Endodermal cell (in vitro differentiated cells): ENCODE measurements at regions not wholly inside any gene's neighbourhood (a gene's known extent, or its start where the extent isn't known, plus 50 kb on each side); places are given as distances from the start of the nearest gene placed in this dataset.

Experiments used
- DNase-seq: peaks from one replicate; pipeline ENCODE4 v3.0.0-alpha.2; 2017
- H3K27ac ChIP-seq: 2 replicates; pipeline ENCODE4 v1.5.1; 2013; ENCODE audit warnings: mild to moderate bottlenecking, low read depth, low read length, moderate library complexity
- H3K27me3 ChIP-seq: 2 replicates; pipeline ENCODE4 v1.6.1; 2013; ENCODE audit warnings: mild to moderate bottlenecking, low read length, moderate library complexity; ENCODE audit not compliant: insufficient read depth, control insufficient read depth, poor library complexity, severe bottlenecking
- H3K36me3 ChIP-seq: 2 replicates; pipeline ENCODE4 v1.7.0; 2013; ENCODE audit warnings: mild to moderate bottlenecking, low read length, moderate library complexity; ENCODE audit not compliant: control insufficient read depth, insufficient read depth
- H3K4me1 ChIP-seq: one replicate; pipeline ENCODE4 v1.7.0; 2013; ENCODE audit warnings: low read length; ENCODE audit not compliant: control insufficient read depth, insufficient read depth
- H3K4me3 ChIP-seq: 2 replicates; pipeline ENCODE4 v1.5.1; 2013; ENCODE audit warnings: mild to moderate bottlenecking, low read length, moderate library complexity
- H3K9ac ChIP-seq: 2 replicates; pipeline ENCODE4 v1.6.1; 2013; ENCODE audit warnings: mild to moderate bottlenecking, low read length, moderate library complexity; ENCODE audit not compliant: poor library complexity, severe bottlenecking; ENCODE audit errors: extremely low read depth
- H3K9me3 ChIP-seq: 2 replicates; pipeline ENCODE4 v1.6.1; 2013; ENCODE audit warnings: mild to moderate bottlenecking, low read length, moderate library complexity; ENCODE audit not compliant: control insufficient read depth
- H3K27ac Mint-ChIP-seq: 2 replicates; pipeline ENCODE4 v1.8.0; 2020; ENCODE audit warnings: mixed read lengths
- H3K27me3 Mint-ChIP-seq: 2 replicates; pipeline ENCODE4 v1.8.0; 2021; ENCODE audit warnings: mild to moderate bottlenecking, mixed read lengths; ENCODE audit not compliant: insufficient read depth
- H3K36me3 Mint-ChIP-seq: 2 replicates; pipeline ENCODE4 v1.8.0; 2020; ENCODE audit warnings: low read depth, mixed read lengths
- H3K4me1 Mint-ChIP-seq: 2 replicates; pipeline ENCODE4 v1.8.0; 2020; ENCODE audit warnings: mixed read lengths
- H3K4me3 Mint-ChIP-seq: 2 replicates; pipeline ENCODE4 v1.8.0; 2020; ENCODE audit warnings: mild to moderate bottlenecking, moderate library complexity, mixed read lengths
- H3K9me3 Mint-ChIP-seq: 2 replicates; pipeline ENCODE4 v1.8.0; 2020; ENCODE audit warnings: mild to moderate bottlenecking, mixed read lengths
- WGBS, 2 experiments: methylation state at CpG; one replicate each; pipeline versions ENCODE4 v1.1.5 to v1.1.7; 2013; ENCODE audit warnings: missing lambda C conversion rate in 2 of 2, mixed read lengths in 1 of 2; ENCODE audit not compliant: insufficient coverage in 1 of 2, insufficient read length in 1 of 2; 5-methylcytosine and 5-hydroxymethylcytosine counted together
- TF ChIP-seq, protein P1 (sequence below): fragments of 200-600 bp; sonication (generic); conservative IDR thresholded peaks from 2 replicates; pipeline ENCODE4 v1.5.0; 2021; ENCODE audit warnings: antibody characterized with exemption, mild to moderate bottlenecking

DNA sequence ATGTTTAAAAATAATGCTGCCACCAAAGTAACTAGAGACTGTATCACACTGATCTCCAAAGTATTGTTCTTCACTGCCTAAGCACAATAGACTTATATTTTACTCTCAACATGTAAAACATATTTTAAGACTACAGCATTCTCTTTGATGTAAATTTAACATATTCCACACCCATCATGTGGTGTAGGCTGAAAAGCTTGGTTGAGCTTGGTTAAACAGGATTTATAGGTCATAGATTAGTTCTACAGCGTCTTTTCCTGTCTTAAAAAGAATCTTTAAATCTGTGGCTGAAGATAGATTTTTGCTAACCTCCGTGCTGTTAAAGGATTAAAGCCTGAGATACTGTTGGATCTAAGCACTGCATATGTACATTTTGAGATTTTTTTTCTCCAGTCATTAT, 379.9 kb downstream of the SH2D1A start:
- 84% methylated on average over 2 of the region's 2 CpGs; no CpG with 5 or more reads in 1 of the 2 experiments for WGBS, 2 experiments
- Mint-ChIP-seq H3K36me3 (no peaks in the 10 kb centered on the region), H3K27me3 (no peaks in the 10 kb centered on the region), H3K9me3 (no peaks in the 10 kb centered on the region), H3K4me3 (no peak overlapping the region), H3K27ac (no peak overlapping the region), H3K4me1 (peaks cover 2% of the 10 kb centered on the region)
- DNase-seq: no peak
- TF ChIP-seq, protein P1, sequence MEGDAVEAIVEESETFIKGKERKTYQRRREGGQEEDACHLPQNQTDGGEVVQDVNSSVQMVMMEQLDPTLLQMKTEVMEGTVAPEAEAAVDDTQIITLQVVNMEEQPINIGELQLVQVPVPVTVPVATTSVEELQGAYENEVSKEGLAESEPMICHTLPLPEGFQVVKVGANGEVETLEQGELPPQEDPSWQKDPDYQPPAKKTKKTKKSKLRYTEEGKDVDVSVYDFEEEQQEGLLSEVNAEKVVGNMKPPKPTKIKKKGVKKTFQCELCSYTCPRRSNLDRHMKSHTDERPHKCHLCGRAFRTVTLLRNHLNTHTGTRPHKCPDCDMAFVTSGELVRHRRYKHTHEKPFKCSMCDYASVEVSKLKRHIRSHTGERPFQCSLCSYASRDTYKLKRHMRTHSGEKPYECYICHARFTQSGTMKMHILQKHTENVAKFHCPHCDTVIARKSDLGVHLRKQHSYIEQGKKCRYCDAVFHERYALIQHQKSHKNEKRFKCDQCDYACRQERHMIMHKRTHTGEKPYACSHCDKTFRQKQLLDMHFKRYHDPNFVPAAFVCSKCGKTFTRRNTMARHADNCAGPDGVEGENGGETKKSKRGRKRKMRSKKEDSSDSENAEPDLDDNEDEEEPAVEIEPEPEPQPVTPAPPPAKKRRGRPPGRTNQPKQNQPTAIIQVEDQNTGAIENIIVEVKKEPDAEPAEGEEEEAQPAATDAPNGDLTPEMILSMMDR: no peak
- no peak overlapping the region for H3K9ac ChIP-seq
- no peaks in the 10 kb centered on the region for H3K36me3 ChIP-seq
- no peaks in the 10 kb centered on the region for H3K27me3 ChIP-seq
- no peaks in the 10 kb centered on the region for H3K9me3 ChIP-seq
- no peaks in the 10 kb centered on the region for H3K4me1 ChIP-seq
- H3K4me3 ChIP-seq: no peak overlapping the region
- no peak overlapping the region for H3K27ac ChIP-seq

DNA sequence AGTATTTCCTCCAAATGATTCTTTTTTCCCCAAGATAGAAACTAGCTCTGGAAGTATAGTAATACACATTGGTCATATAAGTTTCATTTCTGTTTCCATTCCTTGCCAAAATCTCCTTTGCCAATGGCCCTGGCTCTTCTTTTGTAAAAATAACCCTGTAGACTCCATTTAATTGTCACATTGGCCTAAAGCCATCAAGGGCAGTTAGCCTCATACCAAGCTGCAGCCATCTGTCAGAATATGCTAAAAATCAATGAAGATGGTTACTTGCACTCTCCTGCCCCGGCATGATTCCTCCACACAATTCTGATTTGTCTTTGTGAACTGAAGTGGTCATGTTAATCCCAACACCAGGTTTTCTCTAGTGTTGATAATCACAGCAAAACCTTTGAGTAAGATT, 380.5 kb downstream of the SH2D1A start:
- Histone ChIP-seq H3K4me1 (no peaks in the 10 kb centered on the region), H3K4me3 (no peak overlapping the region), H3K36me3 (no peaks in the 10 kb centered on the region), H3K9me3 (no peaks in the 10 kb centered on the region), H3K9ac (no peak overlapping the region), H3K27ac (no peak overlapping the region), H3K27me3 (no peaks in the 10 kb centered on the region)
- Mint-ChIP-seq H3K4me1 (peaks cover 2% of the 10 kb centered on the region), H3K9me3 (no peaks in the 10 kb centered on the region), H3K27ac (no peak overlapping the region), H3K36me3 (no peaks in the 10 kb centered on the region), H3K4me3 (no peak overlapping the region), H3K27me3 (no peaks in the 10 kb centered on the region)
- no peak for DNase-seq
- WGBS, 2 experiments: 100% methylated on average over 1 of the region's 1 CpG; no CpG with 5 or more reads in 1 of the 2 experiments
- TF ChIP-seq, protein P1: no peak

DNA sequence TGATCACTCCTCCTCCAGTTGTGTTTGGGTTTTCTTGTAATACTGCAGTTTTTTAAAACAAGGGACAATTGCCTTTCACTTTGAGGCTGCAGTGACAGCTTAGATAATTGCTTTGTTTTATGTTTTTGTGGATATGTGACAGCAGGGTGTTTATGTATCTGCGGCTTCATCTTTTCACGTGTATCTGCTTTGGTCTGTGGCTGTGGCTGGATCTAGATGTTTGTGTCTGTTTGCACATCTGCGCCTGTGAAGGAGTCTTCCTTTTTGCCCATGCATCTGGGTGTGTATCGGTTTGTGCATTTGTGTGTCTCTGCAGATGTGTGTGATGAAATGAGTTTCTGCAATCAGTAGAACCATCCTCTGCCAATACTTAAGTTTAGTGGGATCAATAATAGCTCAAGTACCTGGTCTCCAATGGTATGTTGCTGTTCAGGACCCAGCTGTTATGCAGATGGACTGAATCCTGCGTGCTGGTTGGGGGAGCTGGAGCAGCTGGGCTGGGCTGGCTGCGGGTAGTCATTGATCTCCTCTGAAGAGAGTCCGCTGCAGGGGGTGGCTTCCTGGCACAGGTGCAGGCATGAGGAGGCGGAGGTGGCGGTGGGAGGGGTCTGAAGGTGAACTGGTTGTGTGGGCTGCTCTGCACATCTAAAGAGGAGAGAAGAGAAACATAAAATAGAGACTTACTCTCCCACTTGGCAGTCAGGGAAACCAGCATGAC, 390.3 kb downstream of the SH2D1A start:
- no peaks in the 10 kb centered on the region for H3K27me3 ChIP-seq
- H3K9me3 ChIP-seq: no peaks in the 10 kb centered on the region
- peaks cover 25% of the 10 kb centered on the region for H3K4me1 Mint-ChIP-seq
- H3K9ac ChIP-seq: no peak overlapping the region
- no peaks in the 10 kb centered on the region for H3K36me3 Mint-ChIP-seq
- TF ChIP-seq, protein P1: no peak
- WGBS, 2 experiments: 0 to 43% methylated on average over 2 to 6 of the region's 9 CpGs
- H3K27ac ChIP-seq: no peak overlapping the region
- H3K4me1 ChIP-seq: no peaks in the 10 kb centered on the region
- H3K4me3 Mint-ChIP-seq: peak overlapping the region; percentile 15
- H3K36me3 ChIP-seq: no peaks in the 10 kb centered on the region
- no peak overlapping the region for H3K4me3 ChIP-seq
- no peaks in the 10 kb centered on the region for H3K27me3 Mint-ChIP-seq
- H3K27ac Mint-ChIP-seq: no peak overlapping the region
- DNase-seq: peak; percentile 89
- H3K9me3 Mint-ChIP-seq: no peaks in the 10 kb centered on the region
